PC-9 (cell line): ENCODE measurements at regions not wholly inside any gene's neighbourhood (a gene's known extent, or its start where the extent isn't known, plus 50 kb on each side); places are given as distances from the start of the nearest gene placed in this dataset.

Source experiments
- BruUV-seq: library from RNA; stranded (reverse); fragments of 400-500 nt; replicated peaks from 2 replicates; lab custom pipeline; 2021; lab: Mats Ljungman, UMichigan
- CTCF ChIA-PET: fragments of 300-600 bp; sonication (Branson Sonifier 250); formaldehyde crosslinking; loops from one replicate; lab custom pipeline; 2022; ENCODE audit warnings: antibody characterized with exemption; lab: Charles Lee
- POLR2A ChIA-PET: fragments of 300-600 bp; sonication (Branson Sonifier 250); formaldehyde crosslinking; loops from one replicate; lab custom pipeline; 2022; ENCODE audit warnings: antibody characterized with exemption; ENCODE audit not compliant: unreplicated experiment; lab: Charles Lee
- DNase-seq, 2 experiments: peaks; one replicate each; pipeline versions ENCODE4 v3.0.0 to v3.0.0-alpha.2; 2015 to 2022; ENCODE audit warnings: mixed read lengths in 1 of 2
- H2AFZ ChIP-seq: fragments of 200-600 bp; sonication (generic); 2 replicates; pipeline ENCODE4 v1.8.1; 2017; ENCODE audit warnings: antibody characterized with exemption
- H3F3A ChIP-seq: fragments of 200-600 bp; sonication (generic); 2 replicates; pipeline ENCODE4 v1.8.1; 2017; ENCODE audit warnings: antibody characterized with exemption, mild to moderate bottlenecking, low read depth; ENCODE audit not compliant: insufficient read depth
- H3K27ac ChIP-seq: fragments of 200-600 bp; sonication (generic); 2 replicates; pipeline ENCODE4 v1.6.1; 2016; ENCODE audit warnings: mixed run types
- H3K27me3 ChIP-seq: fragments of 200-600 bp; sonication (generic); 2 replicates; pipeline ENCODE4 v1.6.1; 2016; ENCODE audit warnings: low read depth, mixed run types; ENCODE audit not compliant: insufficient read depth
- H3K36me3 ChIP-seq: fragments of 200-600 bp; sonication (generic); 2 replicates; pipeline ENCODE4 v1.6.1; 2016; ENCODE audit warnings: low read depth, mixed run types
- H3K4me1 ChIP-seq: fragments of 200-600 bp; sonication (generic); replicated peaks from 2 replicates; pipeline ENCODE4 v1.6.1; 2016; ENCODE audit warnings: mixed run types; ENCODE audit not compliant: insufficient read depth
- H3K4me2 ChIP-seq: fragments of 200-600 bp; sonication (generic); 2 replicates; pipeline ENCODE4 v1.6.1; 2017; ENCODE audit warnings: mixed run types
- H3K4me3 ChIP-seq: fragments of 200-600 bp; sonication (generic); 2 replicates; pipeline ENCODE4 v1.6.1; 2016; ENCODE audit warnings: mixed run types
- H3K79me2 ChIP-seq: fragments of 200-600 bp; sonication (generic); 2 replicates; pipeline ENCODE4 v1.6.1; 2017; ENCODE audit warnings: low read depth, mixed run types
- H3K9me2 ChIP-seq: fragments of 200-600 bp; sonication (generic); 2 replicates; pipeline ENCODE4 v1.8.1; 2017; ENCODE audit warnings: mild to moderate bottlenecking; ENCODE audit not compliant: insufficient read depth
- H3K9me3 ChIP-seq: fragments of 200-600 bp; sonication (generic); 2 replicates; pipeline ENCODE4 v1.8.1; 2016; ENCODE audit warnings: low read depth; ENCODE audit not compliant: insufficient read depth
- H4K20me1 ChIP-seq: fragments of 200-600 bp; sonication (generic); 2 replicates; pipeline ENCODE4 v1.8.1; 2017; ENCODE audit not compliant: insufficient read depth
- CTCF ChIP-seq: fragments of 200-600 bp; sonication (generic); conservative IDR thresholded peaks from 2 replicates; pipeline ENCODE4 v1.6.1; 2017; ENCODE audit warnings: mixed run types, antibody characterized with exemption, mild to moderate bottlenecking, moderate library complexity
- EZH2 ChIP-seq: fragments of 200-600 bp; sonication (generic); IDR thresholded peaks from 2 replicates; pipeline ENCODE4 v1.8.0; 2017; ENCODE audit warnings: antibody characterized with exemption, low read depth
- intact Hi-C: fragments of 100-400 bp; cut with micrococcal nuclease; formaldehyde crosslinking; loops from one replicate; pipeline ENCODE4 v1.10.0; 2022; ENCODE audit not compliant: unreplicated experiment

- POLR2A ChIA-PET = no interaction called here
- H2AFZ ChIP-seq = no peak overlapping the region
- H3K9me2 ChIP-seq = no peaks in the 10 kb centered on the region
- H3K4me2 ChIP-seq = no peak overlapping the region; the same call in 1 of the 2 replicates
- TF ChIP-seq CTCF (no peak), EZH2 (no peak)
- CTCF ChIA-PET = no interaction called here
- peaks cover 43% of the 10 kb centered on the region for H3F3A ChIP-seq
- intact Hi-C loops = loop anchor here (5.0 to 10.0 kb wide), 3 partner anchors 51 to 323 kb away; partner anchors contain the start of gene ZBTB44
- no TSS peak for BruUV-seq
- no peak for DNase-seq
- H3K27me3 ChIP-seq = no peaks in the 10 kb centered on the region
- H3K79me2 ChIP-seq = no peaks in the 10 kb centered on the region
- no peaks in the 10 kb centered on the region for H3K9me3 ChIP-seq
- no peaks in the 10 kb centered on the region for H4K20me1 ChIP-seq
- no peaks in the 10 kb centered on the region for H3K36me3 ChIP-seq
- peaks cover 63% of the 10 kb centered on the region for H3K4me1 ChIP-seq
- no peak overlapping the region for H3K4me3 ChIP-seq
- peak overlapping the region; percentile 90 for H3K27ac ChIP-seq
These were observed 189.6 kb downstream of the ADAMTS15 start for GRCh38 chr11:130638033-130638432.

DNA sequence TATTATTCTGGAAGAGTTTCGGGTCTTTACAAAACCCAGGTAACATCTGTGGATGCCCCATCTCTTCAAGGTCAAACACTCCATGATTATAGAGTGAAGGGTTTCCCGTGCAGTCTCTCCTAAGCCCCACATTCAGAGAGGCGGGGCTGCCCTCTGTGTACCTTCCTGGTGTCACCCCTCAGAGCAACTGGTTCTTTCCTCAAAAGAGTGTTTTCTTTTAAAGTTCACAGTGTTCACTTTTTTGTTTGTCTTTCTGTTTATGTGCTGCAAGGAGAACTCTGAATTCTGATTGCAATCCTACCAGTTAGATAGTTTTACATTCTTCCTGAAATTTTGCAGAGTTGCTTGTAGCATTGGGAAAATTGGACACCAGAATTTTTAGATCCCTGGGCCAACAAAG, 190.2 kb downstream of the ADAMTS15 start:
- Histone ChIP-seq H3F3A (peaks cover 43% of the 10 kb centered on the region), H3K4me3 (no peak overlapping the region), H3K27ac (no peak overlapping the region), H3K4me2 (no peak overlapping the region), H2AFZ (no peak overlapping the region), H3K36me3 (no peaks in the 10 kb centered on the region), H3K9me2 (no peaks in the 10 kb centered on the region), H3K79me2 (no peaks in the 10 kb centered on the region), H3K27me3 (no peaks in the 10 kb centered on the region), H4K20me1 (no peaks in the 10 kb centered on the region), H3K4me1 (peaks cover 57% of the 10 kb centered on the region), H3K9me3 (no peaks in the 10 kb centered on the region)
- ChIA-PET POLR2A (no interaction called here), CTCF (no interaction called here)
- BruUV-seq = no TSS peak
- TF ChIP-seq CTCF (no peak), EZH2 (no peak)
- DNase-seq = no peak
- intact Hi-C loops = loop anchor here (5.0 to 10.0 kb wide), 3 partner anchors 51 to 324 kb away; partner anchors contain the start of gene ZBTB44

- Histone ChIP-seq H3K9me2 (no peaks in the 10 kb centered on the region), H3K27ac (no peak overlapping the region), H3K27me3 (no peaks in the 10 kb centered on the region), H3K9me3 (no peaks in the 10 kb centered on the region), H2AFZ (no peak overlapping the region), H3K4me3 (no peak overlapping the region), H3F3A (peaks cover 37% of the 10 kb centered on the region), H3K36me3 (no peaks in the 10 kb centered on the region), H3K79me2 (no peaks in the 10 kb centered on the region), H3K4me2 (no peak overlapping the region), H3K4me1 (peaks cover 50% of the 10 kb centered on the region), H4K20me1 (no peaks in the 10 kb centered on the region)
- intact Hi-C loops = loop anchor here (5.0 to 10.0 kb wide), 3 partner anchors 52 to 325 kb away; partner anchors contain the start of gene ZBTB44
- ChIA-PET CTCF (no interaction called here), POLR2A (no interaction called here)
- TF ChIP-seq EZH2 = no peak
- TF ChIP-seq CTCF = no peak
- DNase-seq = no peak
- BruUV-seq = no TSS peak
These were observed 190.9 kb downstream of the ADAMTS15 start for GRCh38 chr11:130639369-130639768.
